Mesenchymal stem cell (in vitro differentiated cells and primary cell): ENCODE measurements at regions not wholly inside any gene's neighbourhood (a gene's known extent, or its start where the extent isn't known, plus 50 kb on each side); places are given as distances from the start of the nearest gene placed in this dataset.
A peak's percentile ranks its signal among the peaks of the same experiment; 100 is the strongest.

ENCODE experiments used
- DNase-seq: peaks from one replicate; pipeline ENCODE4 v3.0.0-alpha.2; 2013
- H2AFZ ChIP-seq: one replicate; pipeline ENCODE4 v1.6.1; 2013; ENCODE audit warnings: low read depth, mild to moderate bottlenecking, control low read depth, inconsistent platforms, low read length, moderate library complexity
- H2AK5ac ChIP-seq: 2 replicates; pipeline ENCODE4 v1.6.1; 2013; ENCODE audit warnings: low read length, moderate library complexity, mild to moderate bottlenecking, inconsistent platforms; ENCODE audit not compliant: severe bottlenecking
- H2BK120ac ChIP-seq: one replicate; pipeline ENCODE4 v1.6.1; 2013; ENCODE audit warnings: low read depth, mild to moderate bottlenecking, inconsistent platforms, low read length, moderate library complexity
- H2BK12ac ChIP-seq, 2 experiments: one replicate each; pipeline ENCODE4 v1.6.1; 2013; ENCODE audit warnings: inconsistent platforms in 2 of 2, low read length in 2 of 2, mild to moderate bottlenecking in 2 of 2, moderate library complexity in 2 of 2, control low read depth in 1 of 2
- H2BK15ac ChIP-seq: one replicate; pipeline ENCODE4 v1.6.1; 2013; ENCODE audit warnings: mild to moderate bottlenecking, low read depth, inconsistent platforms; ENCODE audit not compliant: poor library complexity, severe bottlenecking
- H2BK5ac ChIP-seq: 2 replicates; pipeline ENCODE4 v1.6.1; 2013; ENCODE audit warnings: low read depth, mild to moderate bottlenecking, low read length, control low read depth, inconsistent platforms; ENCODE audit not compliant: poor library complexity, severe bottlenecking
- H3K14ac ChIP-seq, 2 experiments: one replicate each; pipeline ENCODE4 v1.6.1; 2013; ENCODE audit warnings: inconsistent platforms in 2 of 2, low read length in 2 of 2, control low read depth in 1 of 2, mild to moderate bottlenecking in 1 of 2, moderate library complexity in 1 of 2
- H3K18ac ChIP-seq, 2 experiments: one replicate each; pipeline ENCODE4 v1.6.1; 2013; ENCODE audit warnings: inconsistent platforms in 2 of 2, low read length in 2 of 2, control low read depth in 1 of 2, low read depth in 1 of 2, mild to moderate bottlenecking in 1 of 2
- H3K23ac ChIP-seq, 2 experiments: one replicate each; pipeline ENCODE4 v1.6.1; 2013; ENCODE audit warnings: inconsistent platforms in 2 of 2, low read length in 2 of 2, mild to moderate bottlenecking in 2 of 2, moderate library complexity in 2 of 2, control low read depth in 1 of 2
- H3K27ac ChIP-seq: 2 replicates; pipeline ENCODE4 v1.5.1; 2013; ENCODE audit warnings: mild to moderate bottlenecking, moderate library complexity, low read length, control low read depth, inconsistent platforms; ENCODE audit not compliant: poor library complexity, severe bottlenecking
- H3K27me3 ChIP-seq, 2 experiments: 2 replicates each; pipeline versions ENCODE4 v1.6.1 to v1.7.0; 2013; ENCODE audit warnings: low read length in 2 of 2, mild to moderate bottlenecking in 2 of 2, moderate library complexity in 2 of 2, control low read depth in 1 of 2, inconsistent platforms in 1 of 2; ENCODE audit not compliant: control insufficient read depth in 1 of 2, insufficient read depth in 1 of 2
- H3K36me3 ChIP-seq, 2 experiments: 2 replicates each; pipeline versions ENCODE4 v1.6.1 to v1.7.0; 2013; ENCODE audit warnings: low read length in 2 of 2, control low read depth in 1 of 2, inconsistent platforms in 1 of 2, low read depth in 1 of 2, mild to moderate bottlenecking in 1 of 2; ENCODE audit not compliant: insufficient read depth in 2 of 2, control insufficient read depth in 1 of 2
- H3K4ac ChIP-seq, 2 experiments: one replicate each; pipeline ENCODE4 v1.6.1; 2013; ENCODE audit warnings: inconsistent platforms in 2 of 2, low read length in 2 of 2, mild to moderate bottlenecking in 2 of 2, moderate library complexity in 2 of 2, control low read depth in 1 of 2, low read depth in 1 of 2
- H3K4me1 ChIP-seq: 2 replicates; pipeline ENCODE4 v1.6.1; 2013; ENCODE audit warnings: low read depth, low read length, control low read depth; ENCODE audit not compliant: control insufficient read depth, insufficient read depth
- H3K4me2 ChIP-seq: 2 replicates; pipeline ENCODE4 v1.6.1; 2013; ENCODE audit warnings: low read length, mild to moderate bottlenecking, inconsistent platforms; ENCODE audit not compliant: poor library complexity, severe bottlenecking
- H3K4me3 ChIP-seq, 2 experiments: 2 replicates each; pipeline versions ENCODE4 v1.5.1 to v1.7.0; 2013; ENCODE audit warnings: low read length in 2 of 2, mild to moderate bottlenecking in 2 of 2, control low read depth in 1 of 2, low read depth in 1 of 2; ENCODE audit not compliant: insufficient read depth in 1 of 2
- H3K79me1 ChIP-seq: replicated peaks from 2 replicates; pipeline ENCODE4 v1.6.1; 2013; ENCODE audit warnings: mild to moderate bottlenecking, control low read depth, low read length, inconsistent platforms; ENCODE audit not compliant: poor library complexity, severe bottlenecking
- H3K9ac ChIP-seq: 2 replicates; pipeline ENCODE4 v1.7.0; 2013; ENCODE audit warnings: mild to moderate bottlenecking, low read length, moderate library complexity
- H3K9me3 ChIP-seq: 2 replicates; pipeline ENCODE4 v1.7.0; 2013; ENCODE audit warnings: mild to moderate bottlenecking, low read length; ENCODE audit not compliant: control insufficient read depth
- H4K8ac ChIP-seq: one replicate; pipeline ENCODE4 v1.6.1; 2013; ENCODE audit warnings: inconsistent platforms, mild to moderate bottlenecking, low read length, moderate library complexity
- H4K91ac ChIP-seq: one replicate; pipeline ENCODE4 v1.6.1; 2013; ENCODE audit warnings: mild to moderate bottlenecking, low read length, inconsistent platforms
- WGBS: methylation state at CpG from one replicate; pipeline ENCODE4 v1.1.7; 2013; ENCODE audit warnings: mixed read lengths; 5-methylcytosine and 5-hydroxymethylcytosine counted together

GRCh38 chr2:51825823-51826222 is 793.9 kb upstream of the NRXN1 start:
- no peak for DNase-seq
- Histone ChIP-seq H3K18ac (no peak overlapping the region), H3K27me3 (no peaks in the 10 kb centered on the region), H2BK15ac (no peak overlapping the region), H2BK5ac (no peak overlapping the region), H4K8ac (no peak overlapping the region), H3K14ac (no peak overlapping the region), H3K36me3 (no peaks in the 10 kb centered on the region), H2BK12ac (no peak overlapping the region), H3K4me1 (no peaks in the 10 kb centered on the region), H3K9ac (no peak overlapping the region), H3K4me3 (no peak overlapping the region), H2AFZ (no peak overlapping the region), H3K9me3 (no peaks in the 10 kb centered on the region), H3K4ac (no peak overlapping the region), H4K91ac (no peak overlapping the region), H3K27ac (no peak overlapping the region), H2AK5ac (no peak overlapping the region), H2BK120ac (no peak overlapping the region), H3K23ac (no peak overlapping the region), H3K79me1 (no peaks in the 10 kb centered on the region), H3K4me2 (no peak overlapping the region)
- no CpG with 5 or more reads among the region's 1 CpG for WGBS

- H3K18ac ChIP-seq, result no peak overlapping the region
- H3K4ac ChIP-seq, result no peak overlapping the region
- H4K91ac ChIP-seq, result no peak overlapping the region
- H3K27ac ChIP-seq, result no peak overlapping the region
- H3K4me2 ChIP-seq, result no peak overlapping the region
- H3K9ac ChIP-seq, result no peak overlapping the region
- H3K23ac ChIP-seq, result no peak overlapping the region
- H2AFZ ChIP-seq, result no peak overlapping the region
- H2AK5ac ChIP-seq, result no peak overlapping the region
- no peaks in the 10 kb centered on the region for H3K9me3 ChIP-seq
- H3K4me3 ChIP-seq, result no peak overlapping the region
- H3K27me3 ChIP-seq, result no peaks in the 10 kb centered on the region
- no peak overlapping the region for H3K14ac ChIP-seq
- H2BK12ac ChIP-seq, result no peak overlapping the region
- no peak overlapping the region for H2BK5ac ChIP-seq
- H3K36me3 ChIP-seq, result no peaks in the 10 kb centered on the region
- H4K8ac ChIP-seq, result no peak overlapping the region
- DNase-seq, result peak; percentile 30
- H3K4me1 ChIP-seq, result no peaks in the 10 kb centered on the region
- no peak overlapping the region for H2BK120ac ChIP-seq
- no peaks in the 10 kb centered on the region for H3K79me1 ChIP-seq
- no peak overlapping the region for H2BK15ac ChIP-seq
Observed at GRCh38 chr2:51813247-51813646, 781.3 kb upstream of the NRXN1 start.

- Histone ChIP-seq H3K27me3 (no peaks in the 10 kb centered on the region), H2BK12ac (no peak overlapping the region), H3K4ac (no peak overlapping the region), H3K14ac (no peak overlapping the region), H4K8ac (no peak overlapping the region), H3K36me3 (no peaks in the 10 kb centered on the region), H3K27ac (no peak overlapping the region), H3K4me3 (no peak overlapping the region), H2BK15ac (no peak overlapping the region), H3K4me1 (no peaks in the 10 kb centered on the region), H4K91ac (no peak overlapping the region), H3K18ac (no peak overlapping the region), H3K79me1 (no peaks in the 10 kb centered on the region), H3K4me2 (no peak overlapping the region), H3K9me3 (no peaks in the 10 kb centered on the region), H2AK5ac (no peak overlapping the region), H2BK5ac (no peak overlapping the region), H3K23ac (no peak overlapping the region), H2BK120ac (no peak overlapping the region), H2AFZ (no peak overlapping the region), H3K9ac (no peak overlapping the region)
- peak; percentile 14 for DNase-seq
- WGBS, result 100% methylated on average over 1 of the region's 9 CpGs
Observed at GRCh38 chr2:51812138-51812866, 780.4 kb upstream of the NRXN1 start.

- Histone ChIP-seq H4K91ac (no peak overlapping the region), H2AK5ac (no peak overlapping the region), H2BK120ac (no peak overlapping the region), H3K27ac (no peak overlapping the region), H2BK5ac (no peak overlapping the region), H3K4me3 (no peak overlapping the region), H2BK12ac (no peak overlapping the region), H3K14ac (no peak overlapping the region), H4K8ac (no peak overlapping the region), H3K18ac (no peak overlapping the region), H3K9ac (no peak overlapping the region), H3K4me2 (no peak overlapping the region), H3K9me3 (no peaks in the 10 kb centered on the region), H3K4me1 (no peaks in the 10 kb centered on the region), H2AFZ (no peak overlapping the region), H3K27me3 (no peaks in the 10 kb centered on the region), H3K79me1 (no peaks in the 10 kb centered on the region), H3K23ac (no peak overlapping the region), H3K4ac (no peak overlapping the region), H2BK15ac (no peak overlapping the region), H3K36me3 (no peaks in the 10 kb centered on the region)
- no peak for DNase-seq
- WGBS, result 93% methylated on average over 4 of the region's 4 CpGs
Observed at GRCh38 chr2:51810197-51810596, 778.3 kb upstream of the NRXN1 start.
